NB4 (cell line): ENCODE measurements at regions not wholly inside any gene's neighbourhood (a gene's known extent, or its start where the extent isn't known, plus 50 kb on each side); places are given as distances from the start of the nearest gene placed in this dataset.

ENCODE experiments used
- POLR2A ChIP-seq: IDR thresholded peaks from 2 replicates; pipeline ENCODE4 v1.6.1; 2011; ENCODE audit warnings: mild to moderate bottlenecking; ENCODE audit not compliant: insufficient read length; ENCODE audit errors: extremely low read depth
- TF ChIP-seq, protein P1 (sequence below): IDR thresholded peaks from one replicate; pipeline ENCODE4 v1.5.1; 2012; ENCODE audit warnings: low read depth, low read length

DNA sequence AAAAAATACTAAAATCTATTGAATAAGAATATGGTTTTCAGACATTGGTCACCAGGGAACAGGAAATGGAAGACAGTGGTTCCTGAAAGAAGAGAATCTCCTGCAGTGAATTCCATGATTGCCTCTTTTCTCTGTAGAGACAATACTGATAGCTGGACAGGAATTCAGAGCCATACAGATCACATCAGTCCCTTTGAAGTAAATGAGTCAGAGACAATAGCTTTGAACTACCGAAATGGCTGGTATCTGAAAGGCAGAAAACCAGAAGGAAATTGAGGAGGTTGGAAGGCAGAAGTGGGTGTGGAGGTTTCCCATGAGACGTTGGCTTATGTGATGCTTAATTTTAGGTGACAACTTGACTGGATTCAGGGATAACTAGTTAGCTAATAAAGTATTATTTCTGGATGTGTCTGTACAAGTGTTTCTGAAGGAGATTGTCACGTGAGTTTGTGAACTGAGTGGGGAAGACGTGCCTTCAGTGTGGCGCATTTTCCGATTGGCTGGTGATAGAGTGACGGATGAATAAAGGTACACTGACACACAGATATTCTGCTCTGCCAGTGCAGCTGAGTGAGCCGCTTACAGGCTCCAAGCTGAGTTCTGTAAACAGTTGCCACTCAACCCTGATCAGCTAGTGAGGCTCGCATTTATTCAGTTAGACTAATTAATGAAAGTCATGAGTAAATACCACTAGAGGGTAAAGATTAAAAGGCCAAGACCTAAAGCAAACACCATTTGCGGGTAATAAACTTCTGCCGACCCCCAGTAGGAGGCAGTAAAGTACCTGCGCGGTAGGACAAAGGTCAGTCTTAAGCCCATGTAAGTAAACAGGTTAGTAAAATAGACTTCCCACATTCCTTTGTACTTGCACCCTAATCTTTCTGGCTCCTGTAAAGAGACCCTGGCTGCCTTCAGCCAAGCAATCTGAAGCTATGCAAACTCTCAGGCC lies 1298.6 kb downstream of the SI start:
- TF ChIP-seq, protein P1, sequence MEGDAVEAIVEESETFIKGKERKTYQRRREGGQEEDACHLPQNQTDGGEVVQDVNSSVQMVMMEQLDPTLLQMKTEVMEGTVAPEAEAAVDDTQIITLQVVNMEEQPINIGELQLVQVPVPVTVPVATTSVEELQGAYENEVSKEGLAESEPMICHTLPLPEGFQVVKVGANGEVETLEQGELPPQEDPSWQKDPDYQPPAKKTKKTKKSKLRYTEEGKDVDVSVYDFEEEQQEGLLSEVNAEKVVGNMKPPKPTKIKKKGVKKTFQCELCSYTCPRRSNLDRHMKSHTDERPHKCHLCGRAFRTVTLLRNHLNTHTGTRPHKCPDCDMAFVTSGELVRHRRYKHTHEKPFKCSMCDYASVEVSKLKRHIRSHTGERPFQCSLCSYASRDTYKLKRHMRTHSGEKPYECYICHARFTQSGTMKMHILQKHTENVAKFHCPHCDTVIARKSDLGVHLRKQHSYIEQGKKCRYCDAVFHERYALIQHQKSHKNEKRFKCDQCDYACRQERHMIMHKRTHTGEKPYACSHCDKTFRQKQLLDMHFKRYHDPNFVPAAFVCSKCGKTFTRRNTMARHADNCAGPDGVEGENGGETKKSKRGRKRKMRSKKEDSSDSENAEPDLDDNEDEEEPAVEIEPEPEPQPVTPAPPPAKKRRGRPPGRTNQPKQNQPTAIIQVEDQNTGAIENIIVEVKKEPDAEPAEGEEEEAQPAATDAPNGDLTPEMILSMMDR: no peak
- no peak for TF ChIP-seq POLR2A
